RCC 7860 (cell line): ENCODE measurements at regions not wholly inside any gene's neighbourhood (a gene's known extent, or its start where the extent isn't known, plus 50 kb on each side); places are given as distances from the start of the nearest gene placed in this dataset.
A peak's percentile ranks its signal among the peaks of the same experiment; 100 is the strongest.

ENCODE experiments used
- DNase-seq: peaks from one replicate; pipeline ENCODE4 v3.0.0-alpha.2; 2015; ENCODE audit warnings: low spot score
- FAIRE-seq: peaks from 2 replicates; lab custom pipeline; 2012; peaks lifted over from hg19 to GRCh38; lab: Jason Lieb, UNC

- FAIRE-seq (no peak), DNase-seq (no peak)
Measured at GRCh38 chr10:105834261-105835059, 1193.4 kb downstream of the SORCS3 start.

- no peak for DNase-seq
- no peak for FAIRE-seq
Measured at GRCh38 chr10:105827133-105827532, 1186.0 kb downstream of the SORCS3 start.

- DNase-seq (no peak), FAIRE-seq (no peak)
Measured at GRCh38 chr10:105807935-105808587, 1167.0 kb downstream of the SORCS3 start.

GRCh38 chr10:105803206-105803605, 1162.1 kb downstream of the SORCS3 start:
- FAIRE-seq (no peak), DNase-seq (no peak)

GRCh38 chr10:105800641-105801040, 1159.6 kb downstream of the SORCS3 start:
- DNase-seq (no peak), FAIRE-seq (no peak)

- FAIRE-seq (no peak), DNase-seq (no peak)
Measured at GRCh38 chr10:105798328-105798889, 1157.3 kb downstream of the SORCS3 start.

GRCh38 chr10:105797234-105797890, 1156.3 kb downstream of the SORCS3 start:
- peak; percentile 13 for DNase-seq
- peak; percentile 11 for FAIRE-seq

GRCh38 chr10:105793071-105793470, 1152.0 kb downstream of the SORCS3 start:
- FAIRE-seq, result no peak

GRCh38 chr10:105785721-105786120, 1144.6 kb downstream of the SORCS3 start:
- FAIRE-seq, result no peak
- no peak for DNase-seq

More at GRCh38 chr10:105793071-105793470, 1152.0 kb downstream of the SORCS3 start:
- no peak for DNase-seq

- no peak for DNase-seq
- no peak for FAIRE-seq
Measured at GRCh38 chr10:105783936-105784483, 1142.9 kb downstream of the SORCS3 start.

GRCh38 chr10:105774881-105775280, 1133.8 kb downstream of the SORCS3 start:
- no peak for DNase-seq
- FAIRE-seq, result no peak

- FAIRE-seq (no peak), DNase-seq (no peak)
Measured at GRCh38 chr10:105774351-105774750, 1133.3 kb downstream of the SORCS3 start.

- no peak for DNase-seq
- no peak for FAIRE-seq
Measured at GRCh38 chr10:105770524-105771212, 1129.6 kb downstream of the SORCS3 start.

- FAIRE-seq, result peak; percentile 48
Measured at GRCh38 chr10:105769248-105770184, 1128.4 kb downstream of the SORCS3 start.

GRCh38 chr10:105763611-105764010, 1122.5 kb downstream of the SORCS3 start:
- no peak for DNase-seq
- no peak for FAIRE-seq

More at GRCh38 chr10:105769248-105770184, 1128.4 kb downstream of the SORCS3 start:
- DNase-seq, result peak; percentile 44

- DNase-seq (no peak), FAIRE-seq (no peak)
Measured at GRCh38 chr10:105761576-105762260, 1120.6 kb downstream of the SORCS3 start.

GRCh38 chr10:105759669-105760068, 1118.6 kb downstream of the SORCS3 start:
- DNase-seq, result no peak
- FAIRE-seq, result no peak

- FAIRE-seq, result no peak
- DNase-seq, result no peak
Measured at GRCh38 chr10:105758209-105758998, 1117.3 kb downstream of the SORCS3 start.
